OCI-LY3 (cell line): ENCODE measurements at regions not wholly inside any gene's neighbourhood (a gene's known extent, or its start where the extent isn't known, plus 50 kb on each side); places are given as distances from the start of the nearest gene placed in this dataset.
"Not testable (repeated sequence)": the region's sequence is repeated elsewhere in the genome, so short reads cannot be mapped to it uniquely, and the experiment has no call there.

Source experiments
- EZH2phosphoT487 ChIP-seq: fragments of 200-600 bp; shearing (Covaris generic); IDR thresholded peaks from 2 replicates; pipeline ENCODE4 v1.6.1; 2018; ENCODE audit warnings: antibody characterized with exemption, mixed run types, low read depth
- TF ChIP-seq, protein P1 (sequence below): fragments of 200-600, 300-600 bp; sonication (generic); IDR thresholded peaks from 2 replicates; pipeline ENCODE4 v1.5.1; 2014; ENCODE audit warnings: antibody characterized with exemption, low read length, low read depth

DNA sequence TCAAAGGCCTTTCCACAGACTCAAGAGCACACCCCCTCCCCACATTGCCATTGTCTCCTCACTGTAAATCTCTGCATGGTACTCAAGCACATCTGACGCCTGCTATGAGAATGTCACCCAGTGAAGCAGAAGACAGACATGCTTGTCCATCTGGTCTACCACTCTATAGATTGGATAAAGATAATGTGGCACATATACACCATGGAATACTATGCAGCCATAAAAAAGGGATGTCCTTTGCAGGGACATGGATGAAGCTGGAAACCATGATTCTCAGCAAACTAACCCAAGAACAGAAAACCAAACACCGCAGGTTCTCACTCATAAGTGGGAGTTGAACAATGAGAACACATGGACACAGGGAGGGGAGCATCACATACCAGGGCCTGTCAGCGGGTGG is 503.4 kb upstream of the RUNX1 start:
- TF ChIP-seq, protein P1, sequence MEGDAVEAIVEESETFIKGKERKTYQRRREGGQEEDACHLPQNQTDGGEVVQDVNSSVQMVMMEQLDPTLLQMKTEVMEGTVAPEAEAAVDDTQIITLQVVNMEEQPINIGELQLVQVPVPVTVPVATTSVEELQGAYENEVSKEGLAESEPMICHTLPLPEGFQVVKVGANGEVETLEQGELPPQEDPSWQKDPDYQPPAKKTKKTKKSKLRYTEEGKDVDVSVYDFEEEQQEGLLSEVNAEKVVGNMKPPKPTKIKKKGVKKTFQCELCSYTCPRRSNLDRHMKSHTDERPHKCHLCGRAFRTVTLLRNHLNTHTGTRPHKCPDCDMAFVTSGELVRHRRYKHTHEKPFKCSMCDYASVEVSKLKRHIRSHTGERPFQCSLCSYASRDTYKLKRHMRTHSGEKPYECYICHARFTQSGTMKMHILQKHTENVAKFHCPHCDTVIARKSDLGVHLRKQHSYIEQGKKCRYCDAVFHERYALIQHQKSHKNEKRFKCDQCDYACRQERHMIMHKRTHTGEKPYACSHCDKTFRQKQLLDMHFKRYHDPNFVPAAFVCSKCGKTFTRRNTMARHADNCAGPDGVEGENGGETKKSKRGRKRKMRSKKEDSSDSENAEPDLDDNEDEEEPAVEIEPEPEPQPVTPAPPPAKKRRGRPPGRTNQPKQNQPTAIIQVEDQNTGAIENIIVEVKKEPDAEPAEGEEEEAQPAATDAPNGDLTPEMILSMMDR, result not testable (repeated sequence)
- TF ChIP-seq EZH2phosphoT487, result not testable (repeated sequence)
